NOMO-1 treated with dmso at 0.1 percent for 144 hours (cell line): ENCODE measurements at regions not wholly inside any gene's neighbourhood (a gene's known extent, or its start where the extent isn't known, plus 50 kb on each side); places are given as distances from the start of the nearest gene placed in this dataset.

Experiments used
- DNase-seq: peaks from one replicate; lab custom pipeline; 2025; ENCODE audit not compliant: unreplicated experiment; lab: John Stamatoyannopoulos, UW

- no peak for DNase-seq
These were observed 99.2 kb downstream of the C12orf50 start for GRCh38 chr12:87930033-87930432.

- DNase-seq = no peak
These were observed 99.9 kb downstream of the C12orf50 start for GRCh38 chr12:87929346-87929745.

- no peak for DNase-seq
These were observed 101.2 kb downstream of the C12orf50 start for GRCh38 chr12:87928031-87928430.

GRCh38 chr12:87925021-87925420, 104.2 kb downstream of the C12orf50 start:
- no peak for DNase-seq

- no peak for DNase-seq
These were observed 105.1 kb downstream of the C12orf50 start for GRCh38 chr12:87924149-87924548.

GRCh38 chr12:87923361-87923760, 105.8 kb downstream of the C12orf50 start:
- DNase-seq = no peak

- DNase-seq = no peak
These were observed 106.5 kb downstream of the C12orf50 start for GRCh38 chr12:87922736-87923135.

- no peak for DNase-seq
These were observed 107.6 kb downstream of the C12orf50 start for GRCh38 chr12:87921621-87922020.

GRCh38 chr12:87920139-87920538, 109.1 kb downstream of the C12orf50 start:
- DNase-seq = no peak

- DNase-seq = no peak
These were observed 127.7 kb downstream of the C12orf50 start for GRCh38 chr12:87901457-87901856.

GRCh38 chr12:87897662-87898061, 131.5 kb downstream of the C12orf50 start:
- no peak for DNase-seq

GRCh38 chr12:87883806-87884205, 145.4 kb downstream of the C12orf50 start:
- DNase-seq = no peak

- no peak for DNase-seq
These were observed 150.1 kb downstream of the C12orf50 start for GRCh38 chr12:87879141-87879540.

GRCh38 chr12:87870493-87871460, 158.4 kb downstream of the C12orf50 start:
- DNase-seq = no peak

GRCh38 chr12:87870061-87870460, 159.1 kb downstream of the C12orf50 start:
- no peak for DNase-seq

- DNase-seq = no peak
These were observed 162.5 kb downstream of the C12orf50 start for GRCh38 chr12:87866578-87867292.

- no peak for DNase-seq
These were observed 167.4 kb downstream of the C12orf50 start for GRCh38 chr12:87861791-87862190.

GRCh38 chr12:87853448-87854003, 175.7 kb downstream of the C12orf50 start:
- no peak for DNase-seq

- no peak for DNase-seq
These were observed 180.1 kb downstream of the C12orf50 start for GRCh38 chr12:87849074-87849473.

- no peak for DNase-seq
These were observed 180.8 kb downstream of the C12orf50 start for GRCh38 chr12:87848248-87848868.

GRCh38 chr12:87847147-87847546, 182.1 kb downstream of the C12orf50 start:
- DNase-seq = no peak
